ENCODE measurements at regions not wholly inside any gene's neighbourhood (a gene's known extent, or its start where the extent isn't known, plus 50 kb on each side); places are given as distances from the start of the nearest gene placed in this dataset.

DNA sequence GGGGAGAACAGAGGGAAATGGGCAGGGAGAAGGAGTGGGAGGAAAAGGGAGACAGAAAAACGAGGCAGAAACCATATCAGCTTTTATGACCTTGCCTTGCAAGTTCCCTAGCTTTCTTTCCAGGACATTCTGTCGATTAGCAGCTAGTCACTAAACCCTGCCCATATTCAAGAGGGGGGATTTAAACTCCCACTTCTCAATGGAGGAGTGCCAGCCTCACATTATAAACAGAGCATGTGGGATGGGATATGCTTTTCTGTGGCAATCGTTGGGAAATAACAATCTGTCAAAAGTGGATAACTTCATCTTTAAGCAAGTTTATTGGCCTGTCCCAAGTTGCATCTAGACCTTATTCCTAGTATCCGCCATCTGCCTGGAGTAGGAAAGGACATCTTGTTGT lies 57.0 kb upstream of the TMEM170B start:
- TF ChIP-seq, protein P1, sequence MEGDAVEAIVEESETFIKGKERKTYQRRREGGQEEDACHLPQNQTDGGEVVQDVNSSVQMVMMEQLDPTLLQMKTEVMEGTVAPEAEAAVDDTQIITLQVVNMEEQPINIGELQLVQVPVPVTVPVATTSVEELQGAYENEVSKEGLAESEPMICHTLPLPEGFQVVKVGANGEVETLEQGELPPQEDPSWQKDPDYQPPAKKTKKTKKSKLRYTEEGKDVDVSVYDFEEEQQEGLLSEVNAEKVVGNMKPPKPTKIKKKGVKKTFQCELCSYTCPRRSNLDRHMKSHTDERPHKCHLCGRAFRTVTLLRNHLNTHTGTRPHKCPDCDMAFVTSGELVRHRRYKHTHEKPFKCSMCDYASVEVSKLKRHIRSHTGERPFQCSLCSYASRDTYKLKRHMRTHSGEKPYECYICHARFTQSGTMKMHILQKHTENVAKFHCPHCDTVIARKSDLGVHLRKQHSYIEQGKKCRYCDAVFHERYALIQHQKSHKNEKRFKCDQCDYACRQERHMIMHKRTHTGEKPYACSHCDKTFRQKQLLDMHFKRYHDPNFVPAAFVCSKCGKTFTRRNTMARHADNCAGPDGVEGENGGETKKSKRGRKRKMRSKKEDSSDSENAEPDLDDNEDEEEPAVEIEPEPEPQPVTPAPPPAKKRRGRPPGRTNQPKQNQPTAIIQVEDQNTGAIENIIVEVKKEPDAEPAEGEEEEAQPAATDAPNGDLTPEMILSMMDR (IDR thresholded peaks at IDR 0.05; ENCODE audit: insufficient read depth, low read length, poor library complexity, severe bottlenecking), result no peak
- TF ChIP-seq EZH2phosphoT487 (conservative IDR thresholded peaks at IDR 0.05; ENCODE audit: low read length), result no peak

Measured in SU-DHL-6 (cell line).